GM19452 (cell line): ENCODE measurements at regions not wholly inside any gene's neighbourhood (a gene's known extent, or its start where the extent isn't known, plus 50 kb on each side); places are given as distances from the start of the nearest gene placed in this dataset.

ENCODE experiments used
- ATAC-seq: cut with Tn5 transposase; IDR thresholded peaks from one replicate; pipeline ENCODE4 v1.9.1; 2021; ENCODE audit not compliant: unreplicated experiment

- no peak for ATAC-seq
Observed at GRCh38 chr2:181332044-181332605, 125.1 kb upstream of the ITGA4 start.

DNA sequence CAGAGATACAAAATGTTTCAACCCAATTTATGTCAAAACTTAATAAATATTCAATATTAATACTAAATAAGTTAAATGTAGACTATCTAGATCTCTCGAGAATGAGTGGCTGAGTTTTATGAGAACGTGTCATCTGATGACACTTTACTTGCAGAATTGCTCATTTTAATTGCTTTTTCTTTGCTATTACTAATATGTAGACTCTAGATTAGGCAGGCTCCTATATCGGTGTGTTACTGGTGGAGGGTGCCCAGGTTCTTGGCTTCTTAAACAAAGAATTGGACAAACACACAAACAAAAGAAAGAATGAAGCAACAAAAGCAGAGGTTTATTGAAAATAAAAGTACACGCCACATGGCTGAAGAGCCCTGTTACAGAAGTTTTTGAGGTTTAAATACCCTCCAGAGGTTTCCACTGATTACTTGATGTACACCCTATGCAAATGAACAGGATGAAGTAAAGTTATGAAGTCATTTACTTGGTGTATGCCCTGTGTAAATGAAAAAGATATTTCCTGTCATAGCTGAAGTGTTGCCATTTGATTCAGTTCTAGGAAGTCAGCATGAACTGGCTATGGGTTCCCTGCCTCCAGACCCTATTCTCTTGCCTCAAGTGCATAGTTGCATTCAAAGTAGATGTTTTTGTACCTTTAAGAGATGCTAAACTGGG, 122.9 kb upstream of the ITGA4 start:
- no peak for ATAC-seq

- no peak for ATAC-seq
Observed at GRCh38 chr2:181340891-181341290, 116.3 kb upstream of the ITGA4 start.

- no peak for ATAC-seq
Observed at GRCh38 chr2:181341855-181342600, 115.2 kb upstream of the ITGA4 start.

DNA sequence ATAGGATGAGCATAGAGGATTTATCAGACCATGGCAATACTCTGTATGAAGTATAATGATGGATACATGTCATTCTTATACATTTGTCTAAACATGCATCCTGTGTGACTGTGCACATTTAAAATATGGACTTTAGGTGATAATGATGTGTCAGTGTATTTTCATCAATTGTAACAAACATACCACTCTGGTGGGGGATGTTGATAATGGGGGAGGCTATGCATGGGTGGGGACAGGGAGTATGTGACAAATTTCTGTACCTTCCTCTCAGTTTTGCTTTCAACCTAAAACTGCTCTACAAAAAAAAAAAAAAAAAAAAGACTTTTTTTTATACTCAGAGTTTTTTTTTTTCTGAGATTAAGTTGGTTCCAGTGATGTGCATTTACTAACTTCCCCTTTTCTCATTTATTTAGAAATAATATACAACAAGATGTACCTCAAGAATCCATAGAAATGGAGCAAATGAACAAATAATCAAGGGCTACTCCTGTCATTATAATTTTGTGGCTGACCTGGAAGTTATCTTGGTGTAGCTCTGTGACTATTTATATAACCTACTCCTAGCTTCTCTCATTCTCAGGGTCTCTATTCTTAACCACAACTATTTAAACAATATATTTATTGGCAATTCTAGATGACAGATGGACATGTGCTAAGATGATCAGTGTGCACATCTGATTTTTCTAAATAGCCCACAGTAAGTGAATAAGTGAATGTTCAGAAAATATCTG, 108.9 kb upstream of the ITGA4 start:
- ATAC-seq, result peak; percentile 83

DNA sequence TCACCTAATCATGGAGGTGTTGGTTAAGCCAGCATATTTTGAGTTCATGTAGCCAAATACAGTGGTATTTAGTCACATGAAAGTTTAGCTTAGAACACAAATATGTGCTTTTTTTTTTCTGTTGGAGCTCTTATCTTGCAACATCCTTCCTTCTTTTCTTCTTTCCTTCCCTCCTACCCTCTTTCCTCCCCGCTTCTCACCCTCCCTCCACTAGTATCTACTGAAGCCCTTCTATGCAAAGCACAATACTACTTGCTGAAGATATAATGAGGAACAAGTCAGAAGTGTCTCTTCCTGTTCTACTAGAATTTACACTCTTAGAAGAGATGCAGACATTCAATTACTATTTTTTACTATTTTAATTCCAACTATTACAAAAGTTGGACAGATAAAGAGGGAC, 105.0 kb upstream of the ITGA4 start:
- ATAC-seq, result no peak

- no peak for ATAC-seq
Observed at GRCh38 chr2:181354626-181355025, 102.6 kb upstream of the ITGA4 start.

- ATAC-seq, result no peak
Observed at GRCh38 chr2:181356526-181357130, 100.6 kb upstream of the ITGA4 start.

- ATAC-seq, result no peak
Observed at GRCh38 chr2:181357979-181358378, 99.2 kb upstream of the ITGA4 start.

DNA sequence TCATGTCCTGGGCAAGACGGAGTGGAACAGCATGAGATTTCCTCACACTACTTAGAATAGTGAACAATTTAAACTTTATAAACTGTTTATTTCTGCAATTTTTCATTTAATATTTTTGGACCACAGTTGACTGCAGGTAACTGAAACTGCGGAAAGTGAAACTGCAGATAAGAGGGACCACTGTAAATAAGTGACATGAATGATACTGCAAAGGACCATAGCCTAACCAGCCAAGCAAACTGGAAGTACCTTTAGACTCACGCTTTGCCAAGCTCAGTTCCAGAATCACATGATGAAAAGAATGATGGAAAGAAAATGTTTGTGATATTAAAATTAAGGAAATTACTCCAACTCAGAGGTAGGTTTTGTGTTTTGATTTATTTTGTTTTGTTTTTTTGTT, 94.6 kb upstream of the ITGA4 start:
- no peak for ATAC-seq

- no peak for ATAC-seq
Observed at GRCh38 chr2:181363164-181363563, 94.0 kb upstream of the ITGA4 start.

- ATAC-seq, result no peak
Observed at GRCh38 chr2:181364492-181365170, 92.6 kb upstream of the ITGA4 start.

DNA sequence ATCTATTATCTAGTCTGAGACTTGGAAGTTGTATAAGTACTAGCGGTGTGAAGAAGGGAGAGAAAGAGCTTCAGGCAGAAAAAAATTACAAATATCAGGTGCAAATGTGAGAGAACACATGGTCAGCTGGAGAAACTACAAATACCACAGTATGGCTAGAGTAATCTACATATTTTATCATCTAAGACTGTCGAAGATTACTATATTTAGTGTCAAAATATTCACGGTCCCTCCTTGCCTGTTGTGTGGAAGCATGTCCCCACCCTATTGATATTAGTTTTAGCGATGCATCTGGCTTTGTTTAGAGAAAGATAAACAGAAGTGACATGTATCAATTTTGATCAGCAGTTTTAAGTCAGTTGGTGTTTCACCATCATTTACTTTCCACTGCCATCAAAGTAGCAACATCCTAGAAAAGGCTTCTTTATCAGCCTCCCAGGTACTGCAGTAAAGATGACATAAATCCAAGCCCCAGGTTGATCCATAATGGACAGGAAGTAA, 90.5 kb upstream of the ITGA4 start:
- no peak for ATAC-seq

DNA sequence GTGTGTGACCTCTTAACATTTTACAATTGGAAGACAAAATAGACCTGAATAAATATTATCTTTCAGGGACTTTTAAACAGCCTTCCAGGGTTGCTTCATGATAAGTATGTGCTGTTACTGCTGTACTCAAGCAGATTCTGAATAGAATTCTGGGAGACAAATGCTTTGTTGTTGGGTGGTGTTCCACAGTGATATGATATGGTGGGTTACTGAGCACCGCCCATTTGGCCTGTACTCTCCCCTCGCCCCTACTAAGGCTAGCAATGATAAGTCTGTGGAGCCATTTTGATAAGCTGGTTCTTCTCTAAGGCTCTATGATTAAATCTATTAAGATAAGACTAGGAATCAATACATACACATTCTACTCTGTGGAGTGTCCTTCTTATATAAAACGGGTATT, 89.8 kb upstream of the ITGA4 start:
- no peak for ATAC-seq

- ATAC-seq, result no peak
Observed at GRCh38 chr2:181367906-181368435, 89.2 kb upstream of the ITGA4 start.

DNA sequence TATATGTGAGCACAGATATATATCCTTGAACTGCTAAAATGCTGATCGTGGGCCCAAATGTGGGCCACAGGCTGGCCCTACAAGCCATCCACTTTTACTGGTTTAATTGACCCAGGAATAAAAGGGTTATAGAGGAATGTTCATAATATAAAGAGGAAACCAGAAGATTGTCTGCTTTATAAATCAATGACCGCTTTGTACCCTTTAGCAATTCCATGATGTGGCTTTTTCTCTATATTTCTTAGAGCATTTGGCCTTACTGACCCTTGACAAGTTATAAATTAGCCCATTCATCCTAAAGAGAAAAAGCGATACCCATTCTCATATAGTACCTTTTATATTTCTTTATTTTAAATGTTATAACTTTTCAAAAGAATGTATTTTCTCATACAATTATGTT, 87.1 kb upstream of the ITGA4 start:
- no peak for ATAC-seq

DNA sequence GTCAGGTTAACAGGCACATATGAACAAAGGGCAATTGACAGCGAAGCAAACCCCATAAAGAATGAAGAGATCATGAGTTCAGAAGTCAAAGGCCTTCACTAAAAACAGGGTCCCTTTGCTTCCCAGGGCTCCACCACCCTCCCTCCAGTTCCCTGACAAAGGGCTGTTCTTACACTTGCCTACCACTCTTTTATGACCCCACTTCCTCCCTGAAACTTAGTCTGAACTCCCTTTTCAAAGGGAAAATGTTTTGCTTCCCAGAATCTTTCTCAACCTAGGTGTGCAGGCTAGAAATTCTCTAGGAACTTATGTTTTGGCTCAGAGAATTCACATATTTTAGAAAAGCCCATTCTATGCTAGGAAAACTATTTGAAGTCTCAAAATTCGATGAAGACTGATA, 86.0 kb upstream of the ITGA4 start:
- ATAC-seq, result no peak

DNA sequence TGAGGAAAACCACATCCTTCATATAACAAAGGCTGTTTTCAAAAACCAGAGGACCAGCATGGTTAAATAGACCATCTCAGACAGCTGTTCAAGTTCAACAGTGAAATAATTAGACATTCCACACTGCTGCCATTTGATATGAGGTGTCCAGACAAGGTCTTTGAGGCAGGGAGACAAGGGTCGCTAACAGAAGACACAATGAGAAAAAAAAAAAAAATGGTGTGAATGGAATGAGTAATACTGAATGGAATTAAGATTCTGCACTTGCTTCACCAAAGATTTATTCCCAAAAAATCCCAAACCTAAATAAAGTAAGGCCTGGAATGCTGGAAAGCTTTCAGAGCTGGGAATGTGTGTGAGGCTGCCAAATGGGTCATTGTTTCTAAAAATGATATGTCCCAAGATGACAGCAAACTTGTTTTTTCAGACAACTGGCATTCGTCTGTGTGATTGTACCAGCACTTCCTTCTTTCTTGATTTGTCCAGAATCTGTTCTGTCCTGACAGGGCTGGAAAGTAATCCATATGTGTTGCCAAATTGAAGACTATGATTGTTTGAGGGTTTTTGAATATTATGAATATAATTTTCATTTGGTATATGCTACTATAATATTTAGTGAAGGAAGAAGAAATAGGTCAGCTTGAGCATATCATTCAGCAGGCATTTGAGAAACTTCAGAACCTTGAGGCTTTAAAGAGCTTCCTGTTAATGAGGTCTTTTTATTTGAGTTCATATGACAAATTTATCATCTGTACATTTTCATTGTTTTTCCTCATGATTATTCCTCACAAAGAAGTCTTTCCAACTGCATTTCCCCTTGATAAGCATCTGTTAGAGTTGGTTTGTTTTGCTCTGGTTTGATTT, 85.2 kb upstream of the ITGA4 start:
- no peak for ATAC-seq

DNA sequence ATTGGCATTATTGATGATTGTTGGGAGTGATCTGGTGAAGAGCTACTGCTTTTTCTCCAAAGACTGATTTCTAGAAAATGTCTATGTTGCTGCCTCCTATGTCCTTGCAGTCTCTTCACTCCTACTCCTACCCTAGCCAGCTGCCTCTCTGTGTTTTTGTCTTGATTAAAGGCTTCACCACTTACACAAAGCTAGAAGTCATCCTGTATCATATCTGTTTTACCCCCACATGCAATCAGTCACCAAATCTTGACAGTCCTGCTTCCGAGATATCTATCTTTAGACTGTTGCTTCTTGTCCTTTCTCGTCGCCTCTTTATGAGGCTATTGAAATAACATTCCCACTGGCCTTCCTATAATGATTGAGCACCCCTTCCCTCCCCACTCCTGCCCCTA, 84.5 kb upstream of the ITGA4 start:
- no peak for ATAC-seq
